ENCODE measurements at regions not wholly inside any gene's neighbourhood (a gene's known extent, or its start where the extent isn't known, plus 50 kb on each side); places are given as distances from the start of the nearest gene placed in this dataset.

DNA sequence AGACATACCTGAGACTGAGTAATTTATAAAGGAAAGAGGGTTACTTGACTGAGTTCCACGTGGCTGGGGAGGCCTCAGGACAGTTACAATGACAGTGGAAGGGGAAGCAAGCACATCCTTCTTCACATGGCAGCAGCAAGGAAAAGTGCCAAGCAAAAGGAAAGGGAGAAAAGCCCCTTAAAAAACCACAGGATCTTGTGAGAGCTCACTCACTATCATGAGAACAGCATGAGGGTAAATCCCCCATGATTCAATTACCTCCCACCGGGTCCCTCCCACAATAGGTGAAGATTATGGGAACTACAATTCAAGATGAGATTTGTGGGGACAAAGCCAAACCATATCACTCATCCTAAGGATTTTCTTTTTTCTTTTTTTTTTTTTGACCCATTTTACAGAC is 177.8 kb upstream of the EEA1 start:
- no peak for DNase-seq

- no peak for DNase-seq
Observed at GRCh38 chr12:93107514-93108312, 178.6 kb upstream of the EEA1 start.

DNA sequence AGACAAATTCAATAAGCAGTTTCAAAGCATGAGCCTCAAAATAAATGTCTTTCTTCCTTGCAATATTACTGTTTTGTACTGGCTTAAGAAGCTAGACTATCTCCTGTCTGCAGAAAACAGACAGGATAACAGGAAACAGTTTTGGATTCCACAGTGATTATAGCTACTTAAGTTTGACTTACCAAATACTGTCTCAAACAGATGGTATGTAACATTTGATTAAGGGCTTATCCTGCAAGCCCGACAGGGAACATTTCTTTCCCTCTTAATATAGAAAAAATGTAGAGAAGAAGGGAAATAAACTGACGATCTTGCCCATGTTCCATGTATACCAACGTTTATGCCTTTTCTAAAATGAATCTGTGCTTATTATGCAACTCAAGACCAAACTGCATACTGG is 179.9 kb upstream of the EEA1 start:
- DNase-seq = no peak

DNA sequence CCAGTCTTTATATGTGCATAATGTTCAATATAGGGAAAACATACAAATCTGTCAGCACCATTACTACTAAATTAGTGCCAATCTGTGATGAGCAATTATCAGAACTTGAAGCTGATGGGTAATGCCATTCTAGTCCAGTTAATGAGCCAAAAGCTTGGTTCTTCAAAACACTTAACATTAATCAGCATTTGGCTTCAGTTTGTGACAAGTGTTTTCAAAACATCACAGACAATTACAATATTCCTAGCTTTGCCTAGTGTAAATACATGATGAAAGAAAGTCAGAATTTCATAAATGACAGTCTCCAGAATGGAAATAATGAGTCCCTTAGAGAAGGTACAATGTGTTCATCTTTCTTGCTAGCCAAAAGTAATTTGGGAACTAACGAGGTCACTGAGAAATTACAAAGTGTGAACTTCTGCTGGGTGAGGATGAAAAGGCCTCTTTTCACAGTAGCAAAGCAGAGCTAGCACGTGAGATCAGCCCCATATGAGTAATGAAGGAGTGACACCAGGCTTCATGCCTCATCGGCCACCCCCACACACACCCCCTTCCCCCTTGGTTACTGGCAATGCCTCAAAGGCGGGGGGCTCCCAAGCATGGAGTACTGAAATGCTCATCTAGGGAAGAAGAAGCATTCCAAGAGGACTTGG is 180.6 kb upstream of the EEA1 start:
- DNase-seq = no peak

DNA sequence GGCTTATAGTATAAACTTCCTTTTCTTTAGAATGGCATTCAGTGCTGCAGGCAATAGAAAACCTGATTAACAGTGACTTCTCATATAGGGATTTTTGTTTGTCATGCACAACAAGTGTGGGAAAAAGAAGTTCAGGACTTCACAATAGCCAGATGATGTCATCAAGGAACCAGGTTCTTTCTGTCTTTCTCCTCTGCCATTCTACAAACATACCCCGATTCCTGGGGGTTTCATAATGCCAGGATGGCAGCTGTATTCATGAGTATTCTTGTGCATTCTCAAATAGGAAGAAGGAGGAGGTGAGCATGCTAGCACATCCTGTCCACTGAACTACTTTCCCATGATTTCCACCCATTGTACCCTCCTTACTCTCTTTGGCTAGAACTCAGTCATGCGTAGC is 182.7 kb upstream of the EEA1 start:
- DNase-seq = no peak

GRCh38 chr12:93113317-93114006 is 184.4 kb upstream of the EEA1 start:
- DNase-seq = no peak

DNA sequence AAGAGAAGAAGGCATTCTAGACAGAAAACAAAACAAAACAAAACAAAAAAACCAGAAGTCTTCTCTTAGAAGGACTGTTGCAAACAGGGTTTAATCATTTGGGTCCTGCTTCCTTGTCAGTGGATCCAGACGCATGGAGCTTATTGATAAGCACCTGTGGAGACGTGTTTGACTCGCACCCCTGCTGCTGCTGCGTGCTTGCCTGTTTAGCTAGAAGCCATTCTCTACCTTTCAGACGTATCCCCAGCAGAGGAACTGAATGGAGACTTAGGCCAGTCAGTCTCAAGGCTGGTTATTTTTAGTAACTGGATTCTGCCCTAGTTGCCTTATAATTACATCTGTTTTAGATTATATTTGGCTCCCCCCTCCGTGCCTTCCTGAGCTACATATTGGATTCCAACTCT is 186.1 kb upstream of the EEA1 start:
- DNase-seq = no peak

- no peak for DNase-seq
Observed at GRCh38 chr12:93115646-93116045, 186.6 kb upstream of the EEA1 start.

GRCh38 chr12:93116632-93117031 is 187.5 kb upstream of the EEA1 start:
- no peak for DNase-seq

- DNase-seq = no peak
Observed at GRCh38 chr12:93121729-93122488, 192.8 kb upstream of the EEA1 start.

DNA sequence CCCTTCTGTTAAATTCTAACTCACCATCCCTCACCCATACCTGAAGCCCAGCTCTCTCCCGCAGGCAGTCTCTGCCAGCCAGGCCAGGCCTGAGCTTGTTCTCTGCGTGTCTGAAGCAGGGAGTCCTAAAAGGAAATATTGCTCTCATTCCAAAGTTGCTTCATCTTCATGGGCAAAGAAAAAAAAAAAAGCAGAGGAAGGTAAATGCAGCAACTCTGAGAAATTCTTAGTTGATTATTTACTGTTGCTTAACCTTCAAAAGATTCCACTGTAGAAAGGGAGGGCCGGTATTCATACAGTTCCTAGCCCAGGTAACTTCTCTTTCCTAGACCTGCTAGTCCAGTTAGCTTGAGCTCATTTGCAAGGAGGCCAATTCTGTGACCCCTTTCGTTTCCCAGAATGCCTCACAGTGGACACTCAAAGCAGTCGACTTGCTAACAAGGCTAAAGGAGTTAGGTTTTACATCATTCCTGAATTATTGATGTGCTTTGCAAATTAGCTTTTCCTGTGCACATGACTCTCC is 193.5 kb upstream of the EEA1 start:
- DNase-seq = no peak

DNA sequence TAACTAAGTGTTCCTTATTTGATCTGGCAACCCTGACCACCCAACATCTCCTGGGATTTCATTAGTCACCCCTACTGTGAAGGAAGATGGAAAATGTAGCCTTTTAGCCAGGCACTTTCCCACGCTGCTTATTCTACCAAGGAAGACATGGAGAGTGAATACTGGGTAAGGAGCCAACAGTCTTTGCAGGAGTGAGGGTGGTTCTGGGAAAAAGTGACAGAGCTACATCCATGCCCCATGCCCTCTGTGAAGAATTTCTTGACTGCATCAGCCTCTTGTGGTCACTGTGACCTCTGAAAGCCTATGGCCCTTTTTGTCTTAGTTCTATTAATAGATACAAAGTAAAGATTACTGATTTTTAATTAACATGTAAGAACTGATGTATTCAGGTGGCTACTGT is 196.0 kb upstream of the EEA1 start:
- no peak for DNase-seq

- no peak for DNase-seq
Observed at GRCh38 chr12:93126069-93126474, 197.0 kb upstream of the EEA1 start.

- DNase-seq = no peak
Observed at GRCh38 chr12:93127107-93127560, 198.0 kb upstream of the EEA1 start.

DNA sequence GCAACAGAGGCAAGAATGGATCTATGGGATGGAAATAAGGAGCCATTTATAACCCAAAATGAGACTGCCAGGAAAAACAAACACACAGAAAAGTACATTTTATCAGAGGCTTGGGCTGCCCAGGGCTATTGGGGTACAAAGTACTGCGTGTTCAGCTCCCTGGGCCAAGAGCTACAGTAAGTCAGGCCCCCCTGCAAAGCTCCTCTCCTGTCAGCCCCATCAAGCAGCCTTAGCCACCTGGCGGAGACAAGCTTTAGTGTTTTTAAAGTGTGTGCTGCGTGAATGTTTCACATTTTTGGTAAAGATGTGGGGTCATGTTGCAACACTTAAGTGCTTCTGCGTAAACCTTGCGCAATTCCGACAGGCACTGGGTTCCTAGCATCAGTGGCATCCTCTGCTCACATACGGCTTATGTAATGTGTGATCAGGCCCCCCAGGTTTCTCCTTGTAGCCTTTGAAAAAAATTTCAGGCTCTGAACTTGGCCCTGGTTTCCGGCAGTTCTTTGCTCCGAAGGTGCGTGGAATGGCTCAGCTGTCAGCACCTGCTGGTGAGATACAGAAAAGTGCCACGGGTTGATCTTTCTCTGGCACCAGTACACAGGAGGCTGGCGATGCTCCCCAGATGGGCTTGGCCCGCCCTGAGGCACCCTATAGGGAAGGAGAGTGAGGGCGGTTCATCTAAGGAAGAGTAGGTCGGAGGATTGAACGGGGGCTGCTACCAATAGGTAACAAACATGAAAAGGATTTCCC is 198.7 kb upstream of the EEA1 start:
- no peak for DNase-seq

GRCh38 chr12:93128332-93128707 is 199.2 kb upstream of the EEA1 start:
- DNase-seq = no peak

DNA sequence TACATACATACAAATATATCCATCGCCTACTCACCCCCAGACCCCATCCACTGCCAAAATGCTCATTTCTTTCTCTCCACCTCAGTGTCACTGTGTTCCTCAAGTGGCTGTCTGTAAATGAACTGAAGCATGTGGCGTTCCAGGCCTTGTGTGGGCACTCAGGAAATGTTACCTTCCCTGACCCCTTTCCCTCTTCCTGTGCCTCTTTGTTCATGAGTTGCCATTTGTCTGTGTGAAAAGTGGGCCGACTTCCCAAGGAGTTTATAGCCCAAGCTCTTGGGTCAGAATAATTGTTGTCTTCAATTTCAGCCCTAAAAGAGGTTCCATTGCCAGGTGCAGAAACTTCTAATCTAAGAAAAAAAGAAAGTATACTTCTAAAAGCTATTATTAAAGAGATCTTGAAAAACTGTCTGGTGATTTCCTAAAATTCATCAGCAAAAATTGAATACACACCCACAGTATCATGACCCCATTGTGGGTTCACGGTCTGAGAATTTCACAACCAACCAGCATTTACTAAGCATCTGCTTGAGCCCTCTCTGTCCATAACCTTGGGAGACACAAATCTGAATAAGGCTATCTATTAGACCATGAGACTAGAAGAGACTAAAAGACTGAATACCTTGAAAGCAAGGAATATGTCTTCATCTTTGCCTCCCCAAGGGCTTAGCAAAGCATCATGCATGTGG is 201.4 kb upstream of the EEA1 start:
- DNase-seq = no peak

GRCh38 chr12:93133361-93133760 is 204.3 kb upstream of the EEA1 start:
- DNase-seq = no peak

DNA sequence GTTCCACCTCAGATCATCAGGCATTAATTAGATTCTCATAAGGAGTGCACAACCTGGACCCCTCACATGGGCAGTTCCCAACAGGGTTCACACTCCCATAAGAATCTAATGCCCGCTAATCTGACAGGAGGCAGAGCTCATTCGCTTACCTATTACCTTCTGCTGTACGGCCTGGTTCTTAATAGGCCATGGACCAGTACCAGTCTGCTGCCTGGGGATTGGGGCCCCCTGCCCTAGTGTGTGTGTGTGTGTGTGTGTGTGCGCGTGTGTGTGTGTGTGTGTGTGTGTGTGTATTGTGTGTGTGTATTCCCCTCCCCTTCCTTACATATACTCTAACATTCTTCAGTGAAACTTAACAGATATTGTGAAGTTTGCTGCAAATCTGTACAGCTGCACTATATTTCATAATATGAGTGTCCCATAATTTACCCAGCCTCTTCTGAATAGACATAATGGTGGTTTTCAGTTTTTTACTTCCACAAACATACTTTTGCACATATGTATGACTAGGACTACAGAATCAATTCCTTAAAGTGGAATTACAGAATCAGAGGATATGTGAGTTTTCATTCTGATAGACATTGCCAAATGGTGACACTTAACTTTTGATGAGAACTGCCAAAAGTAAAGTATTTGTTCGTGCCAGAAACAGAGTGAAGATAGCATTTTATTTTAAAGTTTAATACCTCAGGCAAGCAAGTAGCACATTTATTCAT is 205.2 kb upstream of the EEA1 start:
- no peak for DNase-seq

GRCh38 chr12:93134893-93135285 is 205.8 kb upstream of the EEA1 start:
- no peak for DNase-seq
